ENCODE measurements at regions not wholly inside any gene's neighbourhood (a gene's known extent, or its start where the extent isn't known, plus 50 kb on each side); places are given as distances from the start of the nearest gene placed in this dataset.

- no peaks in the 10 kb centered on the region for H4K20me1 ChIP-seq (ENCODE audit: insufficient read depth, low read length)
- CTCF ChIA-PET (ENCODE audit: unreplicated experiment) = no interaction called here
- no peak for TF ChIP-seq EZH2phosphoT487 (IDR thresholded peaks at IDR 0.05; ENCODE audit: borderline replicate concordance, low read depth, low read length)
- intact Hi-C loops (cut with micrococcal nuclease; ENCODE audit: unreplicated experiment) = no loop called here
- no peak for DNase-seq (ENCODE audit: low spot score)
- H3K4me1 ChIP-seq (ENCODE audit: insufficient read depth, low read length, poor library complexity, severe bottlenecking) = no peaks in the 10 kb centered on the region
- H3K79me2 ChIP-seq (ENCODE audit: insufficient read depth, low read depth, low read length) = no peaks in the 10 kb centered on the region
- POLR2A ChIA-PET = no interaction called here
- no peak overlapping the region for H3K4me3 ChIP-seq (ENCODE audit: low read depth, low read length, poor library complexity, severe bottlenecking)
- H3K36me3 ChIP-seq (ENCODE audit: insufficient read depth, low read length) = no peaks in the 10 kb centered on the region
- no peak overlapping the region for H3K27ac ChIP-seq (ENCODE audit: low read depth, low read length, poor library complexity, severe bottlenecking)
- H3K9me3 ChIP-seq (ENCODE audit: low read length) = no peaks in the 10 kb centered on the region
- H2AFZ ChIP-seq (ENCODE audit: low read length) = no peak overlapping the region
- no TSS peak for BruUV-seq (replicated peaks)
- no peak overlapping the region for H3K4me2 ChIP-seq (ENCODE audit: low read length)
- no peaks in the 10 kb centered on the region; the same call in 1 of the 2 replicates for H3K9me2 ChIP-seq (ENCODE audit: insufficient read depth, low read length)
Observed at GRCh38 chr13:86572115-86572514, 772.9 kb upstream of the SLITRK6 start.

DNA sequence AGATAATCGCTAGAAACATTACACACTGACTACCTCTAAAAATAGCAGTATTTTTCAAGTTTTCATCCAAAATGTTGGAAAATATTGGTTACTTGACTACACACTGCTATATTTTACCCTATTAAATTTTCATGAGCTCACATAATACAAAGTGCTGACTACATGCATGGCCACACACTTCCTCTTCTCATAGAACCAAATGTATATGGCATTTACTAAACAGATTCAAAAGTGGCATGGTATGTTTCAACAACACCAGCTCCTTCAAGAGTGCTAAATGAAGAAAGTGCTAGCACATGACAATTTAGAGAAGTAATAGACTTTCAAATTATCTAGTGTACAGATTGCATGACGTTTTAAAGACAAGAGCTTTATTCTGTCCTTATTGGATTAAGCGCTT, 780.4 kb upstream of the SLITRK6 start:
- CTCF ChIA-PET (ENCODE audit: unreplicated experiment) = no interaction called here
- BruUV-seq (replicated peaks) = no TSS peak

GRCh38 chr13:86581706-86582105, 782.5 kb upstream of the SLITRK6 start:
- Histone ChIP-seq H3K4me2 (ENCODE audit: low read length) (no peak overlapping the region), H3K4me1 (ENCODE audit: insufficient read depth, low read length, poor library complexity, severe bottlenecking) (no peaks in the 10 kb centered on the region), H3K9me2 (ENCODE audit: insufficient read depth, low read length) (no peaks in the 10 kb centered on the region), H4K20me1 (ENCODE audit: insufficient read depth, low read length) (no peaks in the 10 kb centered on the region), H3K36me3 (ENCODE audit: insufficient read depth, low read length) (no peaks in the 10 kb centered on the region), H3K27ac (ENCODE audit: low read depth, low read length, poor library complexity, severe bottlenecking) (no peak overlapping the region), H3K79me2 (ENCODE audit: insufficient read depth, low read depth, low read length) (no peaks in the 10 kb centered on the region), H3K9me3 (ENCODE audit: low read length) (0 out of 2 replicates have a peak, but pooled peaks cover 4% of the 10 kb centered on the region), H2AFZ (ENCODE audit: low read length) (no peak overlapping the region), H3K4me3 (ENCODE audit: low read depth, low read length, poor library complexity, severe bottlenecking) (no peak overlapping the region)
- DNase-seq (ENCODE audit: low spot score) = no peak
- TF ChIP-seq, protein P1, sequence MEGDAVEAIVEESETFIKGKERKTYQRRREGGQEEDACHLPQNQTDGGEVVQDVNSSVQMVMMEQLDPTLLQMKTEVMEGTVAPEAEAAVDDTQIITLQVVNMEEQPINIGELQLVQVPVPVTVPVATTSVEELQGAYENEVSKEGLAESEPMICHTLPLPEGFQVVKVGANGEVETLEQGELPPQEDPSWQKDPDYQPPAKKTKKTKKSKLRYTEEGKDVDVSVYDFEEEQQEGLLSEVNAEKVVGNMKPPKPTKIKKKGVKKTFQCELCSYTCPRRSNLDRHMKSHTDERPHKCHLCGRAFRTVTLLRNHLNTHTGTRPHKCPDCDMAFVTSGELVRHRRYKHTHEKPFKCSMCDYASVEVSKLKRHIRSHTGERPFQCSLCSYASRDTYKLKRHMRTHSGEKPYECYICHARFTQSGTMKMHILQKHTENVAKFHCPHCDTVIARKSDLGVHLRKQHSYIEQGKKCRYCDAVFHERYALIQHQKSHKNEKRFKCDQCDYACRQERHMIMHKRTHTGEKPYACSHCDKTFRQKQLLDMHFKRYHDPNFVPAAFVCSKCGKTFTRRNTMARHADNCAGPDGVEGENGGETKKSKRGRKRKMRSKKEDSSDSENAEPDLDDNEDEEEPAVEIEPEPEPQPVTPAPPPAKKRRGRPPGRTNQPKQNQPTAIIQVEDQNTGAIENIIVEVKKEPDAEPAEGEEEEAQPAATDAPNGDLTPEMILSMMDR (conservative IDR thresholded peaks at IDR 0.05; ENCODE audit: low read length) = no peak
- no peak for TF ChIP-seq EZH2phosphoT487 (IDR thresholded peaks at IDR 0.05; ENCODE audit: borderline replicate concordance, low read depth, low read length)
- ChIA-PET CTCF (ENCODE audit: unreplicated experiment) (no interaction called here), POLR2A (no interaction called here)
- intact Hi-C loops (cut with micrococcal nuclease; ENCODE audit: unreplicated experiment) = no loop called here
- no TSS peak for BruUV-seq (replicated peaks)

More for the DNA sequence above, 780.4 kb upstream of the SLITRK6 start:
- H3K4me1 ChIP-seq (ENCODE audit: insufficient read depth, low read length, poor library complexity, severe bottlenecking) = no peaks in the 10 kb centered on the region
- H3K4me2 ChIP-seq (ENCODE audit: low read length) = no peak overlapping the region
- no peak overlapping the region for H3K27ac ChIP-seq (ENCODE audit: low read depth, low read length, poor library complexity, severe bottlenecking)
- H4K20me1 ChIP-seq (ENCODE audit: insufficient read depth, low read length) = no peaks in the 10 kb centered on the region
- no peak overlapping the region for H3K4me3 ChIP-seq (ENCODE audit: low read depth, low read length, poor library complexity, severe bottlenecking)
- H2AFZ ChIP-seq (ENCODE audit: low read length) = no peak overlapping the region
- H3K9me2 ChIP-seq (ENCODE audit: insufficient read depth, low read length) = no peaks in the 10 kb centered on the region
- no peak for DNase-seq (ENCODE audit: low spot score)
- H3K36me3 ChIP-seq (ENCODE audit: insufficient read depth, low read length) = no peaks in the 10 kb centered on the region
- H3K79me2 ChIP-seq (ENCODE audit: insufficient read depth, low read depth, low read length) = no peaks in the 10 kb centered on the region
- POLR2A ChIA-PET = interaction anchor here (0.5 kb wide), 1 partner anchor 36 kb away, joined by 3 read pairs; no protein-coding TSS in a partner anchor
- intact Hi-C loops (cut with micrococcal nuclease; ENCODE audit: unreplicated experiment) = no loop called here
- 0 out of 2 replicates have a peak, but pooled peaks cover 4% of the 10 kb centered on the region for H3K9me3 ChIP-seq (ENCODE audit: low read length)
- TF ChIP-seq, protein P1 (conservative IDR thresholded peaks at IDR 0.05; ENCODE audit: low read length) = no peak
- TF ChIP-seq EZH2phosphoT487 (IDR thresholded peaks at IDR 0.05; ENCODE audit: borderline replicate concordance, low read depth, low read length) = no peak
